ENCODE measurements at regions not wholly inside any gene's neighbourhood (a gene's known extent, or its start where the extent isn't known, plus 50 kb on each side); places are given as distances from the start of the nearest gene placed in this dataset.

DNA sequence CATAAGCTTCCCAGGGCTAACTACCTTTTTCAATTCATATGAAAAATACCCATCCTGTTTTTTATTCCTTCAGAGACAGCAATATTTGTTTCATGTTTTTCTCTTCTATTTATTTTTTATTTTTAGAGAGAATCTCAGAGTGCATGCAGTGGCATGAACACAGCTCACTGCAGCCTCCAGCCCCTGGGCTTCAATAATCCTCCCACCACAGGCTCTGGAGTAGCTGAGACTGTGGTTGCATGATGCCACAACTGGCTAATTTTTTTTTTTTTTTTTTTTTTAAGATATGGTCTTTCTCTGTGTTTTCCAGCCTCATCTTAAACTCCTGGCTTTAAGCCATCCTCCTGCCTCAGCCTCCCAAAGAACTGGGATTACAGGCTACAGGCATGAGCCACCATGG is 296.7 kb upstream of the AKR1E2 start:
- Mint-ChIP-seq H3K4me3 (ENCODE audit: unreplicated experiment) (no peak overlapping the region), H3K9me3 (ENCODE audit: low read depth) (peaks cover 3% of the 10 kb centered on the region)

DNA sequence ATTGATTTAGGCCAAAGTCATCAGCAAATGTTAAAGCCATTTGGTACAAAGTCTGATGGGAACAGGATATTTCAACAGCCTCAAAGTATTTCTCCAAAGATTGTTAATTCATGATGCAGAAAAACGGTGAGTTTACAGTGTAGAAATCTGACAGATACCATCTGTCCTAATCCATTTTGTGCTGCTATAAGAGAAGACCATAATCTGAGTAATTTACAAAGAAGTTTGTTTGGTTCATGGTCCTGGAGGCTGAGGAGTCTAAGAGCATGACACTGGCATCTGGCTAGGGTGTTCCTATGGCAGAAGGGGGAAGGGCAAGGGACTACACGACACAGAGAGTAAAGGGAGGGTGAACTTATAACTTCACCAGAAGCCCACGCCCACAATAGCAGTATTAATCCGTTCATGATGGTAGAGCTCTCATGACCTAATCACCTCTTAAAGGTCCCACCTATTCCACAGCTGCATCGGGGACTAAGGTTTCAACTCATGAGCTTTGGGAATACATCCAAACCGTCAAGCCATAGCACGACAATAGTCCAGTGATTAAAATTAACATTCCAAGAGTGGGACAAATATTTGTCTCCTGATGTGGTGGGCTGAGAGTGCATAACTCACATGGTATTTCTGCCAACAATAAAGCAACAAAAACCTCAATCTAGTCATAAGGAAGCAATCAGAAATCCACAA is 298.6 kb upstream of the AKR1E2 start:
- TF ChIP-seq, protein P1, sequence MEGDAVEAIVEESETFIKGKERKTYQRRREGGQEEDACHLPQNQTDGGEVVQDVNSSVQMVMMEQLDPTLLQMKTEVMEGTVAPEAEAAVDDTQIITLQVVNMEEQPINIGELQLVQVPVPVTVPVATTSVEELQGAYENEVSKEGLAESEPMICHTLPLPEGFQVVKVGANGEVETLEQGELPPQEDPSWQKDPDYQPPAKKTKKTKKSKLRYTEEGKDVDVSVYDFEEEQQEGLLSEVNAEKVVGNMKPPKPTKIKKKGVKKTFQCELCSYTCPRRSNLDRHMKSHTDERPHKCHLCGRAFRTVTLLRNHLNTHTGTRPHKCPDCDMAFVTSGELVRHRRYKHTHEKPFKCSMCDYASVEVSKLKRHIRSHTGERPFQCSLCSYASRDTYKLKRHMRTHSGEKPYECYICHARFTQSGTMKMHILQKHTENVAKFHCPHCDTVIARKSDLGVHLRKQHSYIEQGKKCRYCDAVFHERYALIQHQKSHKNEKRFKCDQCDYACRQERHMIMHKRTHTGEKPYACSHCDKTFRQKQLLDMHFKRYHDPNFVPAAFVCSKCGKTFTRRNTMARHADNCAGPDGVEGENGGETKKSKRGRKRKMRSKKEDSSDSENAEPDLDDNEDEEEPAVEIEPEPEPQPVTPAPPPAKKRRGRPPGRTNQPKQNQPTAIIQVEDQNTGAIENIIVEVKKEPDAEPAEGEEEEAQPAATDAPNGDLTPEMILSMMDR (IDR thresholded peaks at IDR 0.05) = no peak
- no peak for DNase-seq (ENCODE audit: low spot score)
- no peaks in the 10 kb centered on the region for H3K27me3 Mint-ChIP-seq (ENCODE audit: low read depth)
- H3K4me1 Mint-ChIP-seq (ENCODE audit: low read depth) = peaks cover 2% of the 10 kb centered on the region
- H3K36me3 Mint-ChIP-seq (ENCODE audit: low read depth) = peaks cover 2% of the 10 kb centered on the region
- no peak overlapping the region for H3K27ac Mint-ChIP-seq (ENCODE audit: unreplicated experiment)
- peaks cover 3% of the 10 kb centered on the region for H3K9me3 Mint-ChIP-seq (ENCODE audit: low read depth)
- no peak overlapping the region for H3K4me3 Mint-ChIP-seq (ENCODE audit: unreplicated experiment)

More for the DNA sequence above, 296.7 kb upstream of the AKR1E2 start:
- DNase-seq (ENCODE audit: low spot score) = no peak
- Mint-ChIP-seq H3K36me3 (ENCODE audit: low read depth) (peaks cover 2% of the 10 kb centered on the region), H3K4me1 (ENCODE audit: low read depth) (peaks cover 3% of the 10 kb centered on the region), H3K27ac (ENCODE audit: unreplicated experiment) (no peak overlapping the region), H3K27me3 (ENCODE audit: low read depth) (no peaks in the 10 kb centered on the region)
- TF ChIP-seq, protein P1 (IDR thresholded peaks at IDR 0.05) = no peak

GRCh38 chr10:4526311-4526731 is 299.7 kb upstream of the AKR1E2 start:
- Mint-ChIP-seq H3K4me1 (ENCODE audit: low read depth) (no peaks in the 10 kb centered on the region), H3K27me3 (ENCODE audit: low read depth) (no peaks in the 10 kb centered on the region), H3K27ac (ENCODE audit: unreplicated experiment) (no peak overlapping the region), H3K36me3 (ENCODE audit: low read depth) (peaks cover 2% of the 10 kb centered on the region), H3K9me3 (ENCODE audit: low read depth) (peaks cover 3% of the 10 kb centered on the region), H3K4me3 (ENCODE audit: unreplicated experiment) (no peak overlapping the region)
- TF ChIP-seq, protein P1 (IDR thresholded peaks at IDR 0.05) = no peak
- no peak for DNase-seq (ENCODE audit: low spot score)

DNA sequence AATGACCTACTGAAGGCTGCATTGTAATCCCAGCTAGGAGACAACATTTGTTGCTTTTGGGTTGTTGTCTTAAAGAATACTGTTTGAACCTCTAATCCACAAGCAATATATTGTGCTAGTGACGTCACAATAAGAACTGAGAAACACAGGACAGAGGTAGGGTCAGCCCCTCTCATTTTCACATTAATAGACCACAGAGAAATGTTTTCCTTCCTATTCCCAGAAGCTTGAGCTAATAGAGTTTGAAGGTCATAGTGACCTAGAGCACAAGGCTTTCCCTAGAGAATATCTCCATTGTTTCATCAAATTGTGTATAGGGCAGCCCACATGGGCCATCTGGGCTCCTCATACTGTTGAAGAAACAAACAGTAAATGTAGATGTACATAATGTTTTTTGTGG is 300.9 kb upstream of the AKR1E2 start:
- H3K27ac Mint-ChIP-seq (ENCODE audit: unreplicated experiment) = no peak overlapping the region
- peaks cover 2% of the 10 kb centered on the region for H3K36me3 Mint-ChIP-seq (ENCODE audit: low read depth)
- peaks cover 5% of the 10 kb centered on the region for H3K4me1 Mint-ChIP-seq (ENCODE audit: low read depth)
- no peak overlapping the region for H3K4me3 Mint-ChIP-seq (ENCODE audit: unreplicated experiment)
- no peaks in the 10 kb centered on the region for H3K27me3 Mint-ChIP-seq (ENCODE audit: low read depth)
- TF ChIP-seq, protein P1 (IDR thresholded peaks at IDR 0.05) = no peak
- no peak for DNase-seq (ENCODE audit: low spot score)
- peaks cover 3% of the 10 kb centered on the region for H3K9me3 Mint-ChIP-seq (ENCODE audit: low read depth)

GRCh38 chr10:4522296-4523000 is 303.6 kb upstream of the AKR1E2 start:
- Mint-ChIP-seq H3K27me3 (ENCODE audit: low read depth) (no peaks in the 10 kb centered on the region), H3K4me1 (ENCODE audit: low read depth) (peaks cover 7% of the 10 kb centered on the region), H3K27ac (ENCODE audit: unreplicated experiment) (no peak overlapping the region), H3K4me3 (ENCODE audit: unreplicated experiment) (no peak overlapping the region), H3K36me3 (ENCODE audit: low read depth) (no peaks in the 10 kb centered on the region), H3K9me3 (ENCODE audit: low read depth) (no peaks in the 10 kb centered on the region)
- no peak for DNase-seq (ENCODE audit: low spot score)
- TF ChIP-seq, protein P1 (IDR thresholded peaks at IDR 0.05) = no peak

All from chondrocyte (in vitro differentiated cells).